NCI-H2107 treated with DMSO at 0.1 percent for 48 hours (cell line): ENCODE measurements at regions not wholly inside any gene's neighbourhood (a gene's known extent, or its start where the extent isn't known, plus 50 kb on each side); places are given as distances from the start of the nearest gene placed in this dataset.

ENCODE experiments used
- DNase-seq: peaks from one replicate; lab custom pipeline; 2025; ENCODE audit not compliant: unreplicated experiment; lab: John Stamatoyannopoulos, UW

- DNase-seq, result no peak
Observed at GRCh38 chr9:14399756-14400657, 86.1 kb upstream of the NFIB start.

GRCh38 chr9:14398473-14398872 lies 84.5 kb upstream of the NFIB start:
- DNase-seq, result no peak

DNA sequence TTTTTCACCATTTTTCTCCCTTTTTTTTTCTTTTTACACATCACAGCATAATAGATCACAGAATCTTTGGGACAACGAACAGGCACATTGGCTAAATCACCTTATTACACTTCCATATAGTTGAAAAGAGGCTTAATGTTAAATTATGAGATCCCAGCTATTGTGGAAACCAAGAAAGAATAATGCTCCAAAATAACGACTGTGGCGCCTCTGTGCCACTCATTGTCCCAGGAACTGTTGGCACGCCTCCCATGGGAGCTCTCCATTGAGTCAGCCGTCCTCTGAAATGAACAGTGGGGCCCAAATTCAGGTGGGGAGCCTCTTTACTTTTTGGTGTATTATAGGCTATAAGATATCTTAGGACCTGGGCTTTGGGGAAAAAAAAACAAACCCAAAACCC lies 82.2 kb upstream of the NFIB start:
- no peak for DNase-seq

DNA sequence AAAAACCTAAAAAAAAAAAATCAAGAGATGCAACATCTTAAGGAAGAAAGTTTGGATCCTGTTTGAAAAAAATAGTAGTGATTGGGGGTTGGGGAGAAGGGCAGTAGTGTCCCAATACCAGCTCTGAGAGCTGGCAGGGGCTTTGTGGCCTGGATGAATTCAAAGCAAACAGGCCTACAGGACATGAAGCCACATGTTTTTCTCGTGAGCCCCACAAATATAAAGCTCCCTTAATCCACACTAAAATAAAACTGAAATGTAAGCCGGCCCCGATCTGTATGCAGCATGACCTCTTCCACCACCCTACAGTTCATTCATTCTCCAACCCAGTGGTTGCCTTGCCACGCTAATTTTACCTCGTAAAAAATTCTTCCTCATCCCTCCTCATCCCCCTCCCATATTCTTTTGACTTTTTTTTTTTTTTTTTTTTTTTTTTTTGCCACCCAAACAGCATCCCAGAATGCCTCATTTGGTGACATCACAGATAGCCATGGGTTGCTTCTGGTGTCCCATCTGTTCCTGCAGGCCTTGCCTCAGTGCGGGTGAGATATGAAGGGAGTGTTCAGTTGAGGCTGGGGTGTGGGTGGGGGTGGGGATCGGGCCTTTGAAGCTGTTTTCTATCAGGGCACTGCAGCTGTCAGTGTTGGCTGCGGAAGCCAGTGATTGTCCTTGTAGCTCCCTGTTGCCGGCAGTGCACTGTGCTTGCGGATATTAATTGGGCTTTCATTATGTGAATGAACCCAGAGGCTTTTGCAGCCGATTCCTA lies 81.6 kb upstream of the NFIB start:
- DNase-seq, result no peak

- no peak for DNase-seq
Observed at GRCh38 chr9:14393418-14393817, 79.5 kb upstream of the NFIB start.

GRCh38 chr9:14391620-14392019 lies 77.7 kb upstream of the NFIB start:
- no peak for DNase-seq

DNA sequence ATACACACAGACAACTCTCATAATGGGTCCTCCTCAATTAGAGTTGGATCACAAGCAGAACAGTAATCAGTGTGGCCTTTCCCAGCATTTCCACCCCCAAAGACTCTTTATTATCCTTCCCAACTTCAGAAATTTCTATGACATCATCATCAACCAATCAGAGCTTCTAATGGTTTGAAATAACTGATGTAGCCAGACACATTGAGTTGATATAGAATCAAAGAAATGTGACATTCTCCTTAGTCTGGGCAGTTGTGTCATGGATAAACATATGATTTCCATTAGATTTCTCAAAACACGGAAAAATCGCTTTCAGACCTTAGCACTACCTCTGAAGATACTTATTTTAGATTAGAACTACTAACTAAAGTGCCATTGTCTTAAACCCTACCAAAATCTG lies 75.7 kb upstream of the NFIB start:
- no peak for DNase-seq

DNA sequence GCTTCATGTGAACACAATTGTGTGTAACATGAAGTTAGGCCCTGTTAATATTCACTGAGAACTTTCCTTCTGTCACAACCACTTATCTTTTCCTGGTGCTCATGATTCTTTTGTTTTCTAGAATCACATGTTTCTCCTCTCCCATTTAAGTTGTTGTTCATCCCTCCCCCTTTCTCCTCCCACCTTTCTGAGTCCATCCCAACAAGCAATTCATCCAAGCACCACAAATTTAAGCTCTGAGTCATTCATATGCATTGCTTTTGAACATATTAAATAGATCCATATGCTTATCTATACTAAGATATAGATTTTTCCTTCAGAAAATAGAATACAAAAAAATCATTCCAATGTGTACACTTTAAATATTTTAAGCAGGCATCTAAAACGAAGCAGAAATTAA lies 75.2 kb upstream of the NFIB start:
- DNase-seq, result no peak

DNA sequence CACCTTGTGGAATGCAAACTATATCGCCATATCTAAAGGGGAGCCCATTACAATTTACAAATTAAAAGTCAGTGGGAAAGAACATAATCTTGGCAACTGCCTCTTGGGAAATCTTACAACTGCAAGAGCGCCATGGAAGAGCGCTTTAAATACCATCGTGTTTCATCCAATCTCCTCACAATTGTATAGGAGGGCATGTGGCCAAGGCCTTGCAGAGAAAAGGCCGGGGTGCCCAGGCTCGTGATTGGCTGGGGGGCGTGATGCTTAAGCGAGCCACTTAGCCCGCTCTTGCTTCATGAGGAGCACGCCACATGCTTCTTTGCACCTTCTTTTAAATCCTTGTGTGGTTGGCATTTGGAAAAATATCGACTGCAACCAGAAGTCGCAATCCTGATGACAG lies 69.8 kb upstream of the NFIB start:
- DNase-seq, result no peak

DNA sequence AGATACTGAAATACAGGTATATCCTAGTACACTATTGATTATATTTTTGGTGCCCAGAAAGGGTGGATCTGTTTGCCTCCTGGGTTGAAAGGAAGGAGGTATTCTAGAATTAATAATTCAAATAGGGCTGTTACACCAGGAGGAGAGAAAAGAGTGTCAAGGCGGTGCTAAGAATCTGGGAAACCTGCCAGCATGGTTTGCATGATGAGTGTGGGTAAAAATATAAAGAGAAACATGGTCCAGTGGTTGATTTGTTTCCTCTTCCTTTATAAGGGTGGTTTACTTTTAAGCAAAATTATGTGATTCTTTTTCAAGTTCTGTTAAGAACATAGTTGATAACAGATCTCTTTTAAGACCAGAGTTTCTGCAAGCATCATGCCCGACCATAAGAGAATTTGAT lies 69.4 kb upstream of the NFIB start:
- DNase-seq, result peak; percentile 22

GRCh38 chr9:14380061-14380836 lies 66.3 kb upstream of the NFIB start:
- DNase-seq, result no peak

GRCh38 chr9:14379280-14379679 lies 65.3 kb upstream of the NFIB start:
- DNase-seq, result no peak

- no peak for DNase-seq
Observed at GRCh38 chr9:14373706-14374105, 59.8 kb upstream of the NFIB start.

GRCh38 chr9:14373336-14373666 lies 59.4 kb upstream of the NFIB start:
- no peak for DNase-seq

DNA sequence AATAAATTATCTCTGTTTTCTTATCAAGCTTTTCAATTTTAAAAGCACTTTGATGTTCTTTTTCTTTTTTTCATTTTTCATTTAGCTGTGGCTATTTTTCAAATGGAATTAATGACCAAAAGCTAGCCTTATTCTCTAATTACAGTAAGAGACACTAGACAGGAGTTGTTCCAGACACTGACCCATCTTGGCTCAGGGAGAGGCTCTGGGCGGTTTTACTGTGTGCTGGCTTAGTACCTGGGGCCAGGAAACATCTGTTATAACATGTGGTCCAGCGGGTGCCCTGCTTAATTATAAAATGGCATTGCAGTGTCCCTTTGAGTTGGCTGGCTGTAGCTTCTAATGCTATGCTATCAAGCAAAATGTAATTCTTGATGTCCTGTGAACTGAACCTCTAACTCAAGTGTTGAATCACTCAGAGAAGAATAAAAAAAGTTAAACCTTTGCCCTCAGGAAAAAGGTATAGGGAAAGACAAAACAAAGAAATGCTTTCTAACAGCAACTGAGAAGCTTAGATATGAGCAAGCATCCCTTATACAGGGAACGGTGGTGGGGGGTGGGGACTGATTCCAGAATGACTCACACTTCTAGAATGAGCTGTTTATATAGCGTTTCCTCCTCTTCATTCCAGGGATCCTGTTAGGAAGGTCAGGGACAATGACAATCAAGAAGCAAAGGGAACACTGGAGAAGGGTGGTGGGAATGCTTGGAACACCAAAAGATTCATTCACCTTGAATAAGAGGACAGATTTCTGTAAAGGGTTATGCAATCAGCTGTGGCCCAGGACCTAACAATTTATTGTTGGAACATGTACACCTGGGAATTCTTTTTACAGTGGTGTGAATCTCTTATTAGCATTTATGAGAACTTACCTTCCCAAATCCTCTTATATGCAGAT lies 58.7 kb upstream of the NFIB start:
- DNase-seq, result no peak

- no peak for DNase-seq
Observed at GRCh38 chr9:14369011-14369410, 55.1 kb upstream of the NFIB start.

GRCh38 chr9:14366076-14366475 lies 52.1 kb upstream of the NFIB start:
- no peak for DNase-seq

DNA sequence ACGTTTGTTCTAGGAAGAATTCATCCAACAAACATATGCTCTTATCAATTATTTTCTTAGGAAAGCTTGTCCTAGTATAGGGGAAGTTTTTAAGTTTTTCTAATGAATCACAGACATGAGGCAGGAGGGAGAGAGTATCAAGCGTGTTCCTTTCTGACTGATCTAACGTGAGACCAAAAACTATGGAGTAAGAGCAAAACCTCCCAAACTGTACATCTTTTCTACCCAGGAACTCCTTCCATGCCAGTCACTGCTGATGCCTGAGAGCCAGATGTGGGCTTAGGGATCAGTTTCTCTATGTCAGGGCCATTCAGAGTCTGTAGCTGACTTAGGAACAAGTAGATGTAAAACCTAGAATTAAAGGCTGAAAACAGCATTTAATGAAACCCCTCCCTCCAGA lies 51.7 kb upstream of the NFIB start:
- DNase-seq, result no peak
